Keratinocyte (primary cell): ENCODE measurements at regions not wholly inside any gene's neighbourhood (a gene's known extent, or its start where the extent isn't known, plus 50 kb on each side); places are given as distances from the start of the nearest gene placed in this dataset.

ENCODE experiments used
- DNase-seq: peaks from one replicate; pipeline ENCODE4 v3.0.0-alpha.2; 2011; ENCODE audit warnings: low read depth, missing footprints, low spot score
- FAIRE-seq: peaks from 2 replicates; lab custom pipeline; 2011; peaks lifted over from hg19 to GRCh38; lab: Jason Lieb, UNC
- H2AFZ ChIP-seq: 2 replicates; pipeline ENCODE4 v1.6.0; 2012; ENCODE audit warnings: low read length, control low read depth, inconsistent platforms; ENCODE audit not compliant: control insufficient read depth
- H3K27ac ChIP-seq: 2 replicates; pipeline ENCODE4 v1.5.1; 2011; ENCODE audit warnings: low read length; ENCODE audit not compliant: control insufficient read depth, insufficient read depth
- H3K27me3 ChIP-seq: 3 replicates; pipeline ENCODE4 v1.6.0; 2011; ENCODE audit warnings: low read length; ENCODE audit not compliant: control insufficient read depth, insufficient read depth; ENCODE audit errors: extremely low read depth
- H3K36me3 ChIP-seq, 2 experiments: 2 replicates in 1 of 2; 3 replicates in 1 of 2; pipeline ENCODE4 v1.5.1; 2011; ENCODE audit warnings: low read length in 2 of 2, mild to moderate bottlenecking in 1 of 2; ENCODE audit not compliant: control insufficient read depth in 2 of 2, insufficient read depth in 2 of 2; ENCODE audit errors: extremely low read depth in 1 of 2
- H3K4me1 ChIP-seq: 3 replicates; pipeline ENCODE4 v1.5.1; 2011; ENCODE audit warnings: low read length; ENCODE audit not compliant: control insufficient read depth, insufficient read depth; ENCODE audit errors: extremely low read depth
- H3K4me2 ChIP-seq: 3 replicates; pipeline ENCODE4 v1.6.0; 2011; ENCODE audit warnings: low read depth, low read length; ENCODE audit not compliant: control insufficient read depth, insufficient read depth; ENCODE audit errors: extremely low read depth
- H3K4me3 ChIP-seq, 3 experiments: fragments of 200-600 bp in 1 of 3; sonication (generic) in 1 of 3; 2 replicates in 2 of 3; 3 replicates in 1 of 3; pipeline ENCODE4 v1.5.1; 2011 to 2016; ENCODE audit warnings: low read length in 3 of 3, mild to moderate bottlenecking in 3 of 3, control low read depth in 2 of 3, inconsistent platforms in 1 of 3, low read depth in 1 of 3, mixed read lengths in 1 of 3, mixed run types in 1 of 3, moderate library complexity in 1 of 3; ENCODE audit not compliant: control insufficient read depth in 2 of 3, insufficient read depth in 2 of 3; ENCODE audit errors: extremely low read depth in 1 of 3
- H3K79me2 ChIP-seq: 2 replicates; pipeline ENCODE4 v1.6.0; 2012; ENCODE audit warnings: low read length; ENCODE audit not compliant: control insufficient read depth, insufficient read depth
- H3K9ac ChIP-seq: 3 replicates; pipeline ENCODE4 v1.6.0; 2011; ENCODE audit warnings: low read length; ENCODE audit not compliant: control insufficient read depth, insufficient read depth; ENCODE audit errors: extremely low read depth
- H3K9me1 ChIP-seq: 3 replicates; pipeline ENCODE4 v1.6.0; 2011; ENCODE audit warnings: low read length; ENCODE audit not compliant: control insufficient read depth, insufficient read depth; ENCODE audit errors: extremely low read depth
- H3K9me3 ChIP-seq: 2 replicates; pipeline ENCODE4 v1.5.1; 2012; ENCODE audit warnings: low read depth, low read length; ENCODE audit not compliant: control insufficient read depth
- H4K20me1 ChIP-seq: 3 replicates; pipeline ENCODE4 v1.6.0; 2011; ENCODE audit warnings: low read length; ENCODE audit not compliant: control insufficient read depth, insufficient read depth; ENCODE audit errors: extremely low read depth
- EZH2 ChIP-seq: IDR thresholded peaks from one replicate; pipeline ENCODE4 v1.6.1; 2012; ENCODE audit warnings: inconsistent platforms, mild to moderate bottlenecking, low read length, moderate library complexity
- dilution Hi-C: fragments of 300-500 bp; cut with MboI; formaldehyde crosslinking; loops from one replicate; pipeline ENCODE4 v1.7.0; 2020; ENCODE audit warnings: low sequenced_read_pairs; ENCODE audit not compliant: extremely low pct_ligation_motif_present
- TF ChIP-seq, protein P1 (sequence below), 3 experiments: IDR thresholded peaks in 1 of 3; conservative IDR thresholded peaks in 1 of 3; optimal IDR thresholded peaks in 1 of 3; 2 replicates in 2 of 3; 3 replicates in 1 of 3; pipeline versions ENCODE3 to v1.5.1; 2011; ENCODE audit warnings: low read length in 3 of 3, mild to moderate bottlenecking in 3 of 3, moderate library complexity in 2 of 3, control low read depth in 1 of 3, inconsistent platforms in 1 of 3; ENCODE audit not compliant: insufficient read depth in 2 of 3; ENCODE audit errors: extremely low read depth in 1 of 3

DNA sequence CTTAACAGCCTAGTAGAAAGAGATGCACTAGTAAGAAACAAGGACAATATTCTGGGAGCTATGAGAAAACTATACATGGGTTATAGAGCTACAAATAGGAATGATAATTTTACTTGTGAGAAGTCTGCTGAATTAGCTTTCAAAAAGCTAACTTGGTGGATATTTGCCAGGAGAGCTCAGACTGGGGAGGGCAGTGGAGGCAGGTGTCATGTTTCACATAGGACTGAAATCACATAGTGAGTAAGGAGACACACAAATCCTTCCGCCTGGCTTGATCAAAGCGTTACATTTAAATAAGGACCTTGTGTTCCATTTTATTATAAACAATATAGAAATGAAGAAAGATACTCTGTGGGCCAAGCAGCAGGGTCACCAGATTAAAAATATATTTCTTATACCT lies 235.0 kb downstream of the ISL1 start:
- Histone ChIP-seq H3K9ac (no peak overlapping the region), H3K79me2 (no peaks in the 10 kb centered on the region), H3K4me2 (no peak overlapping the region), H3K9me1 (no peaks in the 10 kb centered on the region), H3K4me1 (no peaks in the 10 kb centered on the region), H3K36me3 (no peaks in the 10 kb centered on the region), H3K27ac (no peak overlapping the region), H3K9me3 (no peaks in the 10 kb centered on the region), H3K4me3 (no peak overlapping the region), H2AFZ (no peak overlapping the region), H3K27me3 (no peaks in the 10 kb centered on the region), H4K20me1 (no peaks in the 10 kb centered on the region)
- DNase-seq: no peak
- no peak for FAIRE-seq
- dilution Hi-C loops: no loop called here
- TF ChIP-seq, protein P1, sequence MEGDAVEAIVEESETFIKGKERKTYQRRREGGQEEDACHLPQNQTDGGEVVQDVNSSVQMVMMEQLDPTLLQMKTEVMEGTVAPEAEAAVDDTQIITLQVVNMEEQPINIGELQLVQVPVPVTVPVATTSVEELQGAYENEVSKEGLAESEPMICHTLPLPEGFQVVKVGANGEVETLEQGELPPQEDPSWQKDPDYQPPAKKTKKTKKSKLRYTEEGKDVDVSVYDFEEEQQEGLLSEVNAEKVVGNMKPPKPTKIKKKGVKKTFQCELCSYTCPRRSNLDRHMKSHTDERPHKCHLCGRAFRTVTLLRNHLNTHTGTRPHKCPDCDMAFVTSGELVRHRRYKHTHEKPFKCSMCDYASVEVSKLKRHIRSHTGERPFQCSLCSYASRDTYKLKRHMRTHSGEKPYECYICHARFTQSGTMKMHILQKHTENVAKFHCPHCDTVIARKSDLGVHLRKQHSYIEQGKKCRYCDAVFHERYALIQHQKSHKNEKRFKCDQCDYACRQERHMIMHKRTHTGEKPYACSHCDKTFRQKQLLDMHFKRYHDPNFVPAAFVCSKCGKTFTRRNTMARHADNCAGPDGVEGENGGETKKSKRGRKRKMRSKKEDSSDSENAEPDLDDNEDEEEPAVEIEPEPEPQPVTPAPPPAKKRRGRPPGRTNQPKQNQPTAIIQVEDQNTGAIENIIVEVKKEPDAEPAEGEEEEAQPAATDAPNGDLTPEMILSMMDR (optimal IDR thresholded peaks at IDR 0.05 in 1 of 3, IDR thresholded peaks at IDR 0.05 in 1 of 3, conservative IDR thresholded peaks at IDR 0.05 in 1 of 3; ENCODE audit: extremely low read depth in 1 of 3, insufficient read depth in 2 of 3, low read length in 3 of 3): no peak
- TF ChIP-seq EZH2: no peak

DNA sequence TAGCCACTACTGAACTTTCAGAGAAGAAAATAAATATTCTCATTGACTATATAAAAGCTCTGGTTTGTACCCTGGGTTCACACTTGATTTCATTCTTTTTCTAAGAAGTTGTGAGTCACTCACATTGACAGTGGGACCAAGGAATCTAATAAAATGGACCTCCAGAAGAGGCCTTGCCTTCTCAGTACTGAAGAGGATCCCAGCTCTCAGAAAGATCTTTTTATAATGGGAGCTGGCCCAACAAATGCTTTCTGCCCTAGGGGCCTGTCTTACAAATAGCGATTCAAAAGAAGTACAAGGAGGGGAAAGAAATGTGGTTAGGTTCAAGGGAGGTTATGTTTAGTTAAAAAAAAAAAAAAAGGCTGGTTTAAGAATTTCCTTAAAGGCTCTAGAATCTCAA lies 237.9 kb downstream of the ISL1 start:
- Histone ChIP-seq H3K79me2 (no peaks in the 10 kb centered on the region), H3K4me1 (no peaks in the 10 kb centered on the region), H3K9ac (no peak overlapping the region), H3K4me2 (no peak overlapping the region), H3K36me3 (no peaks in the 10 kb centered on the region), H2AFZ (no peak overlapping the region), H3K9me3 (no peaks in the 10 kb centered on the region), H4K20me1 (no peaks in the 10 kb centered on the region), H3K27ac (no peak overlapping the region), H3K9me1 (no peaks in the 10 kb centered on the region), H3K27me3 (no peaks in the 10 kb centered on the region), H3K4me3 (no peak overlapping the region)
- FAIRE-seq (no peak), DNase-seq (no peak)
- TF ChIP-seq EZH2: no peak
- TF ChIP-seq, protein P1 (optimal IDR thresholded peaks at IDR 0.05 in 1 of 3, IDR thresholded peaks at IDR 0.05 in 1 of 3, conservative IDR thresholded peaks at IDR 0.05 in 1 of 3; ENCODE audit: extremely low read depth in 1 of 3, insufficient read depth in 2 of 3, low read length in 3 of 3): no peak
- dilution Hi-C loops: no loop called here
